HG03159 (cell line): ENCODE measurements at regions not wholly inside any gene's neighbourhood (a gene's known extent, or its start where the extent isn't known, plus 50 kb on each side); places are given as distances from the start of the nearest gene placed in this dataset.
"Not testable (repeated sequence)": the region's sequence is repeated elsewhere in the genome, so short reads cannot be mapped to it uniquely, and the experiment has no call there.

Experiments
- ATAC-seq: cut with Tn5 transposase; IDR thresholded peaks from one replicate; pipeline ENCODE4 v1.9.1; 2021; ENCODE audit warnings: mild to moderate bottlenecking, moderate library complexity; ENCODE audit not compliant: unreplicated experiment

- ATAC-seq = no peak
These were observed 324.7 kb upstream of the USP24 start for GRCh38 chr1:55539652-55540512.

DNA sequence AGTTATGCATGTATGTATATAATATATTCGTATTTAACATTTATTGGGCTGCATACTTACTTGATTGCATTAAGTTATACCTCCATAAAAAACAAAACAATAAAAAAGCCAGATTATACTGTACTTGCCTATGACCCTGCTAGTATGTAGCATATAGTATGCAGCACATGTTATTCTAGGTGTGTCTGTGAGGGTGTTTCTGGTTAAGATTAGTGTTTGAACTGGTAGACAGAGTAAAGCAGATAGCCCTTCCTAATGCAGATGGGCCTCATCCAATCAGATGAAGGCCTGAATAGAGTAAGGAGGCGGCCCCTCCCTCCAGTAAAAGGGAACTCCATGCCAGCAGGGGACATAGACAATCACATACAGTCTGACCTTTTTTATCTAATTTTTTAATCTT, 323.3 kb upstream of the USP24 start:
- no peak for ATAC-seq

DNA sequence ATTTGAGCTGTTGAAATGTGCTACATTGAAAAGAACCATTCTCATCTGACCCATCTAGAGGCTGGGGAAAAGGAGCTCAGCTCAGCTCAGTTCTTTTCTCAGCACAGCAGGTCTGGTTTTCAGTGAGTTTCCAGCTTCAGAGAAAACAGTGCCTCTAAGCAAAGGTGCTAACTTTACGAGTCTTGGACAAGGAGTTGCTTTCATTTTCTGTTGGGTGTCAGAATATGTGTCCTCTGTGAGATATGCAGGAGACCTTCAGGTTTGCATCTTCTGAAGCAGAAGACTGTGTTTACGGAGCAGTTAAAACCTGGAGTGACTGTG, 321.3 kb upstream of the USP24 start:
- ATAC-seq = no peak

GRCh38 chr1:55535724-55536544, 320.8 kb upstream of the USP24 start:
- ATAC-seq = no peak

DNA sequence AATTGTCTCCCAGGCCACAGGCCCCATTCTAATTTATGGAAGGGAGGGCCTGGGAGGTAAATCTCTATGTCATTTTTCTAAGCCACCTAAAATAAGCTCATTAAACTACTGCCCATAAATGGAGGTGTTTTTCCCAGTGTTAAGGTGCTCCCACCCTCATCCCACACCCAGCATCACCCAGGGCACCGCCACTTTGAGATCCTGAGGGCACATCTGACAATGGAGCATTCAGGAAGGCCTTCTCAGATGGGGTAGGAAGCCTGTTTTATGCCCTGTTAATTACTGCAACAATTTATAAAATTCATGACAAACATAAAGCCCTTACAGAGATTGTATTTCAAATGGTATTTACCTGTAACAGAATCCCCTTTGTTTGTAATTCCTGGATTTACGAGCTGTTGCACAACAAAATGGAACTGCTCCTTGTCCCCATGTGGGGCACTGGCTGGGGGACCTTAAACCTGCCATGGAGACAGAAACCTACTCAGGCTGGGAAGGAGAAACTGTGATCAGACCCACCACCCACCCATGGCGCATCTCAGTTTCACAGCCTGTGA, 319.5 kb upstream of the USP24 start:
- ATAC-seq = no peak

- ATAC-seq = no peak
These were observed 316.5 kb upstream of the USP24 start for GRCh38 chr1:55531644-55532043.

DNA sequence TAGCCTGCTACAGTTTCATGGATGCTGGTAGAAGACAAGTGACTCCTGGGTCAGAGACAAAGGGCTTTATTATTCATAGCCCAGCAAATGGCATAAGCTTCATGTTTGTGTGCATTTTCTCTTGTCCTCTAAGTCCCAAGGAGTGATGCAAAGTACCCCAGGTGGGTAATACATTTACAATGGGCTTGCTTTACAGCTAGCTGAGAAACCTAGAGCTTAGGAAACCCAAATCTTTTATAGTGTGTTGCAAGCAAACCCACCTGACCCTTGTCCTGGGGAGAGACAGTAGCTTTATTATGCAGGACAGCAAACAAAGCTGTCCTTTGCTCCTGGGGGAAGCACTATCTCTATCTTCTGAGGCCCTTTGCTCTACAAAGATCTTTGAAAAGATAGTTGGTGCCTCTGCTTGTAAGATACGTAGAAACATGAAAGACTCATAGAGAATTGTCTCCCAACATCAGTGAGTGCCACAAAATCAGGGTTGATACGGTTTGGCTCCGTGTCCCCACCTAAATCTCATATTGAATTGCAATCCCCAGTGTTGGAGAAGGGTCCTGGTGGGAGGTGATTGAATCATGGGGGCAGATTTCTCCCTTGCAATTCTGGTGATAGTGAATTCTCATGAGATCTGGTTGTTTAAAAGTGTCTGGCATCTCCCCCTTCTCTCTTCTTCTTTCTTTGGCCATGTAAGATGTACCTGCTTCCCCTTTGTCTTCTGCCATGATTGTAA, 315.8 kb upstream of the USP24 start:
- no peak for ATAC-seq

GRCh38 chr1:55529017-55529416, 313.9 kb upstream of the USP24 start:
- no peak for ATAC-seq

- no peak for ATAC-seq
These were observed 312.7 kb upstream of the USP24 start for GRCh38 chr1:55527831-55528230.

DNA sequence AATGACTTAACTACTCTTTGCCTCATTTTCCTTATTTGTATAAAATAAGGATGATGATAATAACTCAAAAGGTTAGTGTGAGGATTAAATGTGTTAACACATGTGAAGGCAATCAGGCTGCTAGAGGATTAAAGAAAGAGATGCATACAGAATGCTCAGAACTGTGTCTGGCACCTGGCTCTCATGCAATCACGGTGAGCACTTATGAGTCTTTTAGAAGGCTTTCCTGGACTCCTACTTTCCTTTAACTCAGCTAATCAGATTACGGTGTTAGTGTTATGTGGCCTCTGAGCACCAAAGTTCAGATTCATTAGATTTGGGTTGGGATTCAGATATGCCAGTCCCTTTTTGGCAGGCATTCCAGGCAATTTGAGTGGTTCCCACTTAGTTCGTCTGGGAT, 311.6 kb upstream of the USP24 start:
- no peak for ATAC-seq

- no peak for ATAC-seq
These were observed 308.8 kb upstream of the USP24 start for GRCh38 chr1:55524006-55524405.

DNA sequence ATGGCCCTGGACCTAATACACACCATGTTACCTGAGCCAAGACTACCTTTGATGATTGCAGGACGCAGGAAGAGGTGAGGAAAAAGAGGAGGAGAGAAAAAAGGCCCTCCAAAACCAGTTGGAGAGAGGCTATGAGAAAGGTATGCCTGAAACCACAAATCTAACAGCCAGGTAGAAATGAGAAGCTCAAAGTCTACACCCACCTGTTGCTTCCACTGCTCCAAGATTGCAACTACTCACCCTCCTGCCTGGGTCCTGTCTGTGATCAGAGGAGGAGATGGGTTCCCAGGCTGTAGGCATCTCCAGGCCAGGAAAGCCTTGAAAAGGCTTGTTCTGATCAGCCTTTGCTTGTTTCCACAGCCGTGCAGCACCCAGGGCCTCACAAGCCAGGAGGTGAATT, 307.8 kb upstream of the USP24 start:
- ATAC-seq = no peak

GRCh38 chr1:55522353-55522903, 307.3 kb upstream of the USP24 start:
- no peak for ATAC-seq

DNA sequence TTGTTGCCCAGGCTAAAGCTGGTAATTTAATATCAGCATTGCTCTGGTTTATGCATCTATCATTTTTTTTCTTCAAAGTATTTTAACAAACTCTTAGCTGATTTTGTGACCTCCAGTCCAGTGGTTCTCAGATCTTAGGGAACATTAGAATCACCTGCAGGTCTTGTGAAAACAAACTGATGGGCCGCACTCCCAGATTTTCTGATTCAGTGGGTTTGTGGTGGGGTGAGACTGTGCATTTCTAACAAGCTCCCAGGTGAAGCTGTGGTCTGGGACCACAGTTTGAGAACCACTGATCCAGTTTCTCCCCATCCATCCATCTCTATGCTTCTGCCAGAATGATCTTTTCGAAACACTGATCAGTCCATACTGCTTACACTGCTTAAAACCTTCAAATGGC, 305.7 kb upstream of the USP24 start:
- no peak for ATAC-seq

DNA sequence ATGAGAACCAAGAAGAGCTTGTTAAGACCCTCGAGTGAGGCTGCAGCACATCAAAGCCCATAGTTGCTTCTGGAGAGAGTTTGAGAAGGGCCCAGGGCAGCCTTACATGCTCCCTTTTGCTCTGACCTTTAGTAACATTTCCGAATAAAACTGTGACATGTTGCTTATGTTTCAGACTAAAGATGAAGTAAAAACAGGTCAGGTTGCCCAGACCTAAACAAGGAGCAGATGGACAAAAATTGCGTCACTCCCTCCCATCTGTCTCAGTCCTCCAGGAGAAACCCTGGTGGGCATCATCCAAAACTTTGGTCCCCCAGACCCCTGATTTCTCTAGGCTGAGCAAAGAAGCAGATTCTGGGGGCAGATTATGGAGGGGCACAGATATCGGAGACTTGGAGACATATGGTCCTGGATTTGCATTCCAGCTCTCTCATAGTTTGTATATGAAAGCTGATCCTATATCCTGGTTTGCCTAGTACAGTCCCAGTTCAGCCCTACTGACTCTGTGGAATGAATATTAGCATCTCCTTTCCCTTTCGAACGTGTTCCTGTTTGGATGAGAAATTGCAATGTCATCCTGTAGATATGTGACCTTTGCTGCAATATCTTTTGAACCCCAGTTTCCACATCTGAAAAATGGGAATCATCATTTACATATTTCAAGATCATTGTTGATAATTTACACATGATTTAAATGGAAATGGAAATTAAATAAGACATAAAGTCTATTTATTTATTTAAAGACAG, 304.9 kb upstream of the USP24 start:
- ATAC-seq = no peak

GRCh38 chr1:55519276-55519675, 304.1 kb upstream of the USP24 start:
- ATAC-seq = no peak

DNA sequence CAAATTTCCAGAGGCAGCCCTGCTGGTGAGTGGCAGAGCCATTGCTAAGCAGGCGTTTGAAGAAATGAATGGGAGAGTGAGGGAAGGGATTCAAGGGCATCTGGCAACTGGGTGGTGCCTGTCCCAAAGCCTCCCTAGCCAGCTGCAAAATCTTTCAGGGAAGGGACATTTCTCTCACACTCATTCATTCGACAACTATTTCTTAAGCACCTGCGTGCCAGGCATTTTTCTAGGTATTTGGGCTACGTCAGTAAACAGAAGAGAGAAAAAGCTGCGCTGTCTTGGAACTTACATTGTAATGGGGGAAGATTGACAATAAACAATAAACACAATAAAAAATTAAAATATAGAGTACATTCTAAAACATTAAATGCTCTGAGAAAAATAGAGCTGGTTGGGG, 301.9 kb upstream of the USP24 start:
- ATAC-seq = no peak

GRCh38 chr1:55514571-55514970, 299.4 kb upstream of the USP24 start:
- not testable (repeated sequence) for ATAC-seq

GRCh38 chr1:55512466-55512865, 297.3 kb upstream of the USP24 start:
- no peak for ATAC-seq

DNA sequence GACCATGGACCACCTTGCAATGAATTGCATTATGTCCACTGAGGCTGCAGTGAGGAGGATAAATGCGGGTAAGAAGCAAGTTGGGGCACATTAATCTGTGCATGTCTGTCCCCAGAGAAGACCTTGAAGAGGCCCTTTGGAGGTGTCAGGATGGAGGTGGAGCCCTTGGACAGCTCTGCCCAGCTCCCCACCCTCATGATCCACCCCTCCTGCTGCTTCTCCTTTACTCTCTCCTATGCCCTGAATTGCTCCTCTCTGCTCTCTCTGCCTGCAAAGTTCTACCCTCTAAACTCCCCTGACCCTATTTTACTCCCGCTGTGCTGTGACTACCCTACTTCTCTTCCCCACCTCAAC, 292.4 kb upstream of the USP24 start:
- no peak for ATAC-seq
